ENCODE measurements at regions not wholly inside any gene's neighbourhood (a gene's known extent, or its start where the extent isn't known, plus 50 kb on each side); places are given as distances from the start of the nearest gene placed in this dataset.

DNA sequence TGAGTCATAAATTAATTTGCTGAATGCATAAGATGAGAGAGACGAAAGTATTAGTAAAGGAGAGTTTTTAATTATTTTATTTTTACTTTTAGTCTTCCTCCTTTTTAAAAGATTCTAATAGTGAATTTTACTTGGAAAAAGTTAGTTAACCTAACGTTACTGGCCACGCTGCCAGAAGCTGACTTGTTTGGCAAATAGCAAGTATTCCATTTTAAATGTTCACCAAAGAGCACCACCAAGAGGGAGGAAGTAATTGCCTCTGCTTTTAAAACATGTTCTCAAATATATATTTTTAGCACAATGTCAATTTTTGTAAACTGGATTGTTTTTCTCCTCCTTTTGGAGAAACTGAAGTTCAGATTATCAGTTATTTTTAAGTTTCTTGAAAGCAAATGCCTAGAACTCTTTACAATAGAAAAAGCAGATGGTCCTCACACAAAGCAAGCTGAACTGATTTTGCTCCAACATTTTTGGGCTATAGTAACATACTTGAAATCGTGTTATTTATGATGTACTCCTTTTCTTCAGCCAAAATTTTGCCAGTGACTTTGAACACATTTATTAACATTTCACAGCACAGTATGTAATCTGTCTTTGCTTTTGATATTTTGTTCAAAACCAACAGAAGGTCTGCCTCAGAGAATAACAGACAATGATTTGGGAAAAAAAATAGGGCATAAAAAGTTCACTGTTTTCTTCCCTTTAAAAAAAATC, 1311.0 kb upstream of the FAM98A start:
- no peak for DNase-seq

- no peak for DNase-seq
Observed at GRCh38 chr2:34907812-34908211, 1308.7 kb upstream of the FAM98A start.

GRCh38 chr2:34901739-34902138, 1302.6 kb upstream of the FAM98A start:
- no peak for DNase-seq

DNA sequence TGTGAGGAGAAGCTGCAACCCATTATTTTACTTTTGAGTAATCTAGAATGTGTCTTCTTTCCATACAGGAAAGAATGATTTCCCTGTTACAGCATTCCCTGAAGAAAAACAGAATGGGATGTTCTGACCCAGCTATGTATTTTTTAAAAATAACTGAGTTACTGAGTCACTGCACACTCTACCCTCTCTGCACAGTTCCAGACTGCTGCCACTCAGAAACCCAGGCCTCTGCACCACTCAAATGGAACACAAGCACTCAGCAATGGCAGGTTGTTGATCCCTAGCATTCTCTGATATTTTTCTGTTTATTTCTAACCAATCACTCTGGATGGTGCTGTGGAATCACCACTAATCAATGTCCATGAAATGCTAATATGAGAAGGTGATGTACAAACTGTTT, 1300.0 kb upstream of the FAM98A start:
- no peak for DNase-seq

GRCh38 chr2:34892766-34893165, 1293.7 kb upstream of the FAM98A start:
- no peak for DNase-seq

- DNase-seq, result no peak
Observed at GRCh38 chr2:34892256-34892655, 1293.2 kb upstream of the FAM98A start.

DNA sequence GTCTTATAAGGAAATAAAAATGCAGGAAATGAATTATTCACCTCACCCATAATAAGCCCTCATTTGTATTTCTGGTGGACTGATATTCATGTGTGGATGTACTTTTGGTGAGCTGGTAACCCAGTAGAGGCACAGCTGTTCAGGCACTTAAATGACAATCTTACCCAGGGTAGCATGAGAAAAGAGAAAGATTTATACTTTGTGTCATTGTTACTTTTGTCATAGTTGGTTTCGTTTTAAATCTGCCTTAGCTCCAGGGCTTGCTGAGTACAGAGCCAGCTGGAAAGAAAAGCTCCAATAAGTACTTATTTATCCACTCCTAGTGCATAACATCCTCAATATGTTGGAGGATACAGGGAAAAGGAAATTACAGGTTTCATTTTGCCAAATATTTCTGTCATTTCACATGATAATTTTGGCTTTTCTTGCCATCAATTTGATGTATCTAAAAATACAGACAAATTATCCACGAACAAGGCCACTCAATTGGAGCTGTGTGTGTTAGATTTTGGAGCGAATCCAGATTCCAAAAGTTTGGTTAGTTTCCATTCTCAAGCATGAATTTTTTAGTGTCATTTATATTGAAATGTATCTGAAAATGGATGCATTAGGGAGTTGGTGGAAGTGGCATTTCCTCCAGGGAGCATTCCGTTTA, 1276.1 kb upstream of the FAM98A start:
- no peak for DNase-seq

DNA sequence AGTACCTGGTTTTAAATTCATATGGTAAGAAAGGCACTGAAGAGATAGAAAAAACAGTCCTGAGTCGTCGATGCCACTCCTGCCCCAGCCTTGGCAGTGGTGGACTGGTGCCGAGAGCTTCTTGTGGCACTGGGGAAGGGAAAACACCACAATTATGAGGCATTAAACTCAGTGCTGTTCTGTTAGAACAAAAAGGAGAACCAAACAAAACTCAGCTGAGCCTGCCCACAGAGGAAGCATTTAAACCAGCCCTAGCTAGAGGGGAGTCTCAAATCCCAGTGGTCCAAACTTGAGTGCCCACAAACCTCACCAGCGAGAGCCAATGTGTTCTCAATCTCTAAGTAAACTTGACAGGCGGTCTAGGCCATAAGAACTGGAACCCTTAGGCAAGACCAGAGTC, 1254.5 kb upstream of the FAM98A start:
- DNase-seq, result no peak

- no peak for DNase-seq
Observed at GRCh38 chr2:34851804-34852203, 1252.7 kb upstream of the FAM98A start.

DNA sequence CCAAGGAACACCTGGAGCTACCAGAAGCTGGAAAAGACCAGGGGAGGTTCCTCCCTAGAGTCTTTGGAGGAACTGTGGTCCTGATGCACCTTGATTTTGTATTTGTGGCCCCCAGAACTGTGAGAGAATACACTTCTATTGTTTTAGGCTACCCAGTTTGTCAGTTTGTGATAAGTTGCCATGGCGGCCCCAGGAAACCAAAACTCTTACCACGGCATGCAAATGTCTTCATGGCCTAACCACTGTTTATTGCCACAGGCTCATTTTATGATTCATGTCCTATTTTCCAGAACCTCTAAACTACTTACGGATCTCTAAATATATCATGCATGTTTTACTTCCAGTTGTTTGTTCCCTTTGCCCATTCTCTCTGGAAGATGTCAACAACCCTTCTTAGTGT, 1250.7 kb upstream of the FAM98A start:
- DNase-seq, result no peak

DNA sequence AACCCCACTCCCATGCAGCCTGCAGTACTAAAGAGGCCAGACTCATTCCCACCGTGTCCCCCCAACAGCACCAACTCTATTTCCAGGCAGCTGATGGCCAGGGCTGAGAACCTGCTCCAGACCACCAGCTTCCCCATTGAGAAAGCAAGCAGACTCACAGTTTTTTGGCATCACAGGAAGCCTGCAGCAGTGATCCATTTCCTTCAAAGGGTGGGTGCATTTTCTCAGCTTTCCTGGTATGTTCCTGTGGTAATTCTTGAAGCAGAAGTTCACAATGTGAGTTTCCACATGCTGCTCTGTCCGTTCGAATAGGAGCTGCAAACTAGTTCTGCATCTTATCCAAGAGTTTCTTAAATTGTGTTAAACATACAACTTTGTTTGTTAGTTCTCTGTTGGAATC, 1249.6 kb upstream of the FAM98A start:
- DNase-seq, result no peak

- no peak for DNase-seq
Observed at GRCh38 chr2:34848132-34848531, 1249.0 kb upstream of the FAM98A start.

- DNase-seq, result no peak
Observed at GRCh38 chr2:34844629-34845028, 1245.5 kb upstream of the FAM98A start.

GRCh38 chr2:34838408-34838807, 1239.3 kb upstream of the FAM98A start:
- no peak for DNase-seq

- DNase-seq, result no peak
Observed at GRCh38 chr2:34836361-34836760, 1237.3 kb upstream of the FAM98A start.

DNA sequence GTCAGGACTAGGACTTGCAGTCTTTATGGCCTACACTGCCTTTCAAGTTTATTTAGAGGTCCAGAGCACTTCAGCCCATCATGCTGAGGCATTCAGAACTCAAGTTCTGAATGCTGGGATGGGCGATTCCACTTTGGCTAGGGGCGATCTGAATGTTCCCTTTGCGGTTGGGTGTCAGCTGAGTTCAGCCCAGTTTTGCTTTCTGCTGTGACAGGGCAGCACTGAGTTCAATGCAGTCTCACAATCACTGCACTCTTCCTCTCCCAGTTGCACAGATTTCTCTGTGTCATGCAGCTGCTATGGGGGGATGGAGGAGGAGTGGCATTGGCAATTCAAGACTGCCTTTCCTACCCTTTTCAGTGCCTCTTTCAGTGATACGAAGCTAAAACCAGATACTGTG, 1232.0 kb upstream of the FAM98A start:
- no peak for DNase-seq

GRCh38 chr2:34828481-34828880, 1229.4 kb upstream of the FAM98A start:
- DNase-seq, result no peak

GRCh38 chr2:34827398-34827797, 1228.3 kb upstream of the FAM98A start:
- no peak for DNase-seq

DNA sequence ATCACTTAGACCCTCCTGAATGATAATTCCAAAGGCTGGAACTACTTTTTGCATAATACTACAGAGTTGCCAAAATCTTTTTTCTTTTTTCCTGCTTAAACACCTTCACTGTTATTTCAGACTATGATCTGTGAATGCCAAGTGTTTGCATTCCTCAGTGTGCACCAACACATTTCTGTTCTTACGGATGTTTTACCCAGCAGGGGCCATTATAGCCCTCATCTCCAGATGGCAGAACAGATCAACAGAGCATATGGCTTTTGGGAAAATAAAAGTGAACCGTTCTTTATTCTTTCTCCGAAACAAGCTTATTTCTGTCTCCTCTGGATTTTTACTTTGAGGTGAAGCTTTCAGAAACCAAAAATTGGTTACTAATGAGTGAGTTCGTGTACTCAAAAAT, 1226.6 kb upstream of the FAM98A start:
- no peak for DNase-seq

- DNase-seq, result no peak
Observed at GRCh38 chr2:34822616-34823015, 1223.5 kb upstream of the FAM98A start.

DNA sequence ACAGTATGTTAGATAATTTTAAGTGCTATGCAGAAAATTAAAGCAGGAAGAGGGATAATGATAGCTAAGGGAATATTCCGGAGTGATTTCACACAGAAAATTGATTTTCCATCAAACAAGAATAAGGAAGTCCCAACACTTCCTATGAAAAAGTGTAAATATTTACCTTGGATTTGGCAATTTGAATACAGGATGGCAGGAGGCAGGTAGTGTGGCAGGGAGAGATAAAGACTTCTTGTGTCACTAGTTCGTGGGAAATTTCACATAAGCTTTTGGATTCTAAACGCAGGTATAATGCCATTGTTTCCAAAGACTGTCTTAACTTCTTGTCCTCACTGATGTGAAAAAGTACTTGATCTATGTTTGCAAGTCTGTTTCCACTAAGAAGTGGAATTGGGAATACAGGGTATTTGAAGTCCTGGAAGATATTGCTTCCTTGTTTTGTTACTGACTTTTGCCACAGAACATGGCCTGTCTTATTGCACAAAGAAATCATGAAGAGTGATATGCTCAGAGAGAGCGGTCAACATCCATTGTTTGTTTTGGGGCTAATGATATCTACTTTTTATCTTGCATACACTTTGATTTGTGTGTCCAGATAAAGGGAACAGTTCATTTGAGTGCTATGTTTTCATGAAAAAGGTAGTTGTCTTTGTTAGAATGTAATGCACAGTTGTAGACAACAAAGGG, 1216.1 kb upstream of the FAM98A start:
- no peak for DNase-seq

GRCh38 chr2:34810456-34810855, 1211.4 kb upstream of the FAM98A start:
- no peak for DNase-seq

- no peak for DNase-seq
Observed at GRCh38 chr2:34808426-34808825, 1209.3 kb upstream of the FAM98A start.

DNA sequence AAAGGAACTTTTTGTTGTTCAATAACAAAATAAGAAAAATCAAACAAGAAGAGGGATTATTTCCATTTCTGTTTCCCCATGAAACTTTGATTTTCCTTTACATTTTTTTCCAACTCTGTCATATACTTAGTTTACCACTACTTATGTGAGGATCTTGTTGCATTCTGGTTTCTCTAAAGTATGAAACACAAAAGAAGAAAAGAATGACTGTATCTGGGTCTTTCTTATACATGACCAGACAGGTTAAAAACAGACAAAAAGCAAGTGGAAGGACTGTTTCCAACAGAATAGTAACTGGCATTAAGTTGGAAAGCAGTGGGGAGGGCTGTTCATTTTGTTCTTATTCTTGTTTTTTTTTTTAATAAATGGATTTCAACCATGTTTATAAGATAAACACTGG, 1207.8 kb upstream of the FAM98A start:
- DNase-seq, result no peak

All from T-helper 9 cell (primary cell).